MM.1S (cell line): ENCODE measurements at regions not wholly inside any gene's neighbourhood (a gene's known extent, or its start where the extent isn't known, plus 50 kb on each side); places are given as distances from the start of the nearest gene placed in this dataset.

Source experiments
- DNase-seq: peaks from one replicate; pipeline ENCODE4 v3.0.0-alpha.2; 2015
- H2AFZ ChIP-seq: fragments of 300-600 bp; sonication (generic); 2 replicates; pipeline ENCODE4 v1.6.0; 2016; ENCODE audit warnings: antibody characterized with exemption, low read length
- H3F3A ChIP-seq: fragments of 300-600 bp; sonication (generic); 2 replicates; pipeline ENCODE4 v1.6.1; 2016; ENCODE audit warnings: mild to moderate bottlenecking, antibody characterized with exemption, low read length, moderate library complexity, mixed read lengths; ENCODE audit not compliant: insufficient read depth
- H3K27ac ChIP-seq: fragments of 300-600 bp; sonication (generic); 2 replicates; pipeline ENCODE4 v1.5.1; 2016; ENCODE audit warnings: mild to moderate bottlenecking, low read length
- H3K27me3 ChIP-seq: fragments of 300-600 bp; sonication (generic); replicated peaks from 2 replicates; pipeline ENCODE4 v1.6.0; 2016; ENCODE audit warnings: low read length; ENCODE audit not compliant: insufficient read depth
- H3K36me3 ChIP-seq: fragments of 300-600 bp; sonication (generic); replicated peaks from 2 replicates; pipeline ENCODE4 v1.6.1; 2016; ENCODE audit warnings: mild to moderate bottlenecking, low read length, mixed read lengths; ENCODE audit not compliant: insufficient read depth
- H3K4me1 ChIP-seq: fragments of 300-600 bp; sonication (generic); 2 replicates; pipeline ENCODE4 v1.6.1; 2016; ENCODE audit warnings: low read length, mixed read lengths
- H3K4me2 ChIP-seq: fragments of 300-600 bp; sonication (generic); 2 replicates; pipeline ENCODE4 v1.6.0; 2016; ENCODE audit warnings: low read depth, low read length
- H3K4me3 ChIP-seq: fragments of 300-600 bp; sonication (generic); 2 replicates; pipeline ENCODE4 v1.5.1; 2016; ENCODE audit warnings: low read length, mixed read lengths
- H3K79me2 ChIP-seq: fragments of 300-600 bp; sonication (generic); 2 replicates; pipeline ENCODE4 v1.6.1; 2016; ENCODE audit warnings: mixed run types, low read length, mixed read lengths
- H3K9ac ChIP-seq: fragments of 300-600 bp; sonication (generic); 2 replicates; pipeline ENCODE4 v1.6.1; 2016; ENCODE audit warnings: low read length, mixed read lengths
- H3K9me2 ChIP-seq: fragments of 300-600 bp; sonication (generic); replicated peaks from 2 replicates; pipeline ENCODE4 v1.6.1; 2016; ENCODE audit warnings: mild to moderate bottlenecking, low read length, mixed read lengths; ENCODE audit not compliant: insufficient read depth
- H3K9me3 ChIP-seq: fragments of 300-600 bp; sonication (generic); replicated peaks from 2 replicates; pipeline ENCODE4 v1.6.1; 2016; ENCODE audit warnings: mild to moderate bottlenecking, low read length, mixed read lengths; ENCODE audit not compliant: insufficient read depth
- H4K20me1 ChIP-seq: fragments of 300-600 bp; sonication (generic); 2 replicates; pipeline ENCODE4 v1.6.1; 2016; ENCODE audit warnings: mild to moderate bottlenecking, low read length, moderate library complexity, mixed read lengths; ENCODE audit not compliant: insufficient read depth
- CTCF ChIP-seq: fragments of 300-600 bp; sonication (generic); IDR thresholded peaks from 2 replicates; pipeline ENCODE4 v1.5.1; 2016; ENCODE audit warnings: antibody characterized with exemption, low read length, mixed read lengths
- EZH2 ChIP-seq: fragments of 300-600 bp; sonication (generic); optimal IDR thresholded peaks from 2 replicates; pipeline ENCODE3; 2017; ENCODE audit warnings: low read depth, mild to moderate bottlenecking, antibody characterized with exemption, low read length, mixed read lengths
- EZH2phosphoT487 ChIP-seq: fragments of 300-600 bp; sonication (generic); IDR thresholded peaks from 2 replicates; pipeline ENCODE4 v1.6.1; 2018; ENCODE audit warnings: antibody characterized with exemption, low read length

GRCh38 chr2:189291460-189291859 is 111.9 kb upstream of the COL5A2 start:
- Histone ChIP-seq H3K9me3 (no peaks in the 10 kb centered on the region), H3K4me2 (no peak overlapping the region), H3K27ac (no peak overlapping the region), H2AFZ (no peak overlapping the region), H3K27me3 (no peaks in the 10 kb centered on the region), H3F3A (no peaks in the 10 kb centered on the region), H3K79me2 (no peaks in the 10 kb centered on the region), H3K9me2 (no peaks in the 10 kb centered on the region), H3K9ac (no peak overlapping the region), H4K20me1 (no peaks in the 10 kb centered on the region), H3K36me3 (no peaks in the 10 kb centered on the region), H3K4me1 (no peaks in the 10 kb centered on the region), H3K4me3 (no peak overlapping the region)
- no peak for DNase-seq
- TF ChIP-seq EZH2phosphoT487: no peak
- no peak for TF ChIP-seq EZH2
- TF ChIP-seq CTCF: no peak

GRCh38 chr2:189293164-189293563 is 113.6 kb upstream of the COL5A2 start:
- Histone ChIP-seq H3K27me3 (no peaks in the 10 kb centered on the region), H3K9me2 (no peaks in the 10 kb centered on the region), H3K27ac (no peak overlapping the region), H3K4me2 (no peak overlapping the region), H3K4me3 (no peak overlapping the region), H3K79me2 (no peaks in the 10 kb centered on the region), H3K9ac (no peak overlapping the region), H3K36me3 (no peaks in the 10 kb centered on the region), H3K9me3 (no peaks in the 10 kb centered on the region), H3F3A (no peaks in the 10 kb centered on the region), H2AFZ (no peak overlapping the region), H3K4me1 (no peaks in the 10 kb centered on the region), H4K20me1 (no peaks in the 10 kb centered on the region)
- TF ChIP-seq EZH2phosphoT487: no peak
- no peak for TF ChIP-seq CTCF
- no peak for TF ChIP-seq EZH2
- DNase-seq: no peak

GRCh38 chr2:189297446-189297845 is 117.9 kb upstream of the COL5A2 start:
- no peaks in the 10 kb centered on the region for H3K9me2 ChIP-seq
- no peak overlapping the region for H3K27ac ChIP-seq
- H3K36me3 ChIP-seq: no peaks in the 10 kb centered on the region
- no peaks in the 10 kb centered on the region for H3K27me3 ChIP-seq
- peaks cover 8% of the 10 kb centered on the region; the same call in 1 of the 2 replicates for H3K4me1 ChIP-seq
- H2AFZ ChIP-seq: no peak overlapping the region
- H3K79me2 ChIP-seq: no peaks in the 10 kb centered on the region
- H3F3A ChIP-seq: no peaks in the 10 kb centered on the region
- H3K9ac ChIP-seq: no peak overlapping the region
- H3K4me2 ChIP-seq: no peak overlapping the region
- TF ChIP-seq CTCF (no peak), EZH2phosphoT487 (no peak), EZH2 (no peak)
- H4K20me1 ChIP-seq: no peaks in the 10 kb centered on the region
- H3K4me3 ChIP-seq: no peak overlapping the region
- DNase-seq: no peak
- H3K9me3 ChIP-seq: no peaks in the 10 kb centered on the region

GRCh38 chr2:189298038-189298437 is 118.5 kb upstream of the COL5A2 start:
- Histone ChIP-seq H3K9ac (no peak overlapping the region), H4K20me1 (no peaks in the 10 kb centered on the region), H3K36me3 (no peaks in the 10 kb centered on the region), H3F3A (no peaks in the 10 kb centered on the region), H3K4me3 (no peak overlapping the region), H3K4me1 (peaks cover 8% of the 10 kb centered on the region; the same call in 1 of the 2 replicates), H2AFZ (no peak overlapping the region), H3K9me3 (no peaks in the 10 kb centered on the region), H3K27ac (no peak overlapping the region), H3K79me2 (no peaks in the 10 kb centered on the region), H3K27me3 (no peaks in the 10 kb centered on the region), H3K9me2 (no peaks in the 10 kb centered on the region), H3K4me2 (no peak overlapping the region)
- TF ChIP-seq EZH2 (no peak), CTCF (no peak), EZH2phosphoT487 (no peak)
- DNase-seq: no peak
